ENCODE measurements at regions not wholly inside any gene's neighbourhood (a gene's known extent, or its start where the extent isn't known, plus 50 kb on each side); places are given as distances from the start of the nearest gene placed in this dataset.

DNA sequence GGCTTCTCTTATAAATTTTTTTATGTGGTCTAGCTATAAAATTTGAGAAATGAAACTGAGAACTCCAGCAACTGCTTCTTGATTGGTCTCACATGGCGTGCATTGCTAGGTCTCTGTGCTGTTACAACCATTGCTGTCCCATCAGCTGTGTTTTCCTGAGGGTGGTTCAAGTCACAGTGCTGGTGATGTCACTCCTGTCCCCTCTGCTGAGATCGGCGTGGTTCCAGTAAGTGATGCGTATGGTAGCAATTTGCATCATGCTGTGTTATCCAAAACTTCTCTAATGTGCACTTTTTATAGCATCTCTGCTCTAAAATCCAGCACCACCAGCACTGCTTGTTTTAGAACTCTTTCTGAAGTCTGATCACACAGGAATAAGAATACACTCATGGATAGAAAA is 112.6 kb upstream of the ZNF608 start (continued):
- TF ChIP-seq, protein P1, sequence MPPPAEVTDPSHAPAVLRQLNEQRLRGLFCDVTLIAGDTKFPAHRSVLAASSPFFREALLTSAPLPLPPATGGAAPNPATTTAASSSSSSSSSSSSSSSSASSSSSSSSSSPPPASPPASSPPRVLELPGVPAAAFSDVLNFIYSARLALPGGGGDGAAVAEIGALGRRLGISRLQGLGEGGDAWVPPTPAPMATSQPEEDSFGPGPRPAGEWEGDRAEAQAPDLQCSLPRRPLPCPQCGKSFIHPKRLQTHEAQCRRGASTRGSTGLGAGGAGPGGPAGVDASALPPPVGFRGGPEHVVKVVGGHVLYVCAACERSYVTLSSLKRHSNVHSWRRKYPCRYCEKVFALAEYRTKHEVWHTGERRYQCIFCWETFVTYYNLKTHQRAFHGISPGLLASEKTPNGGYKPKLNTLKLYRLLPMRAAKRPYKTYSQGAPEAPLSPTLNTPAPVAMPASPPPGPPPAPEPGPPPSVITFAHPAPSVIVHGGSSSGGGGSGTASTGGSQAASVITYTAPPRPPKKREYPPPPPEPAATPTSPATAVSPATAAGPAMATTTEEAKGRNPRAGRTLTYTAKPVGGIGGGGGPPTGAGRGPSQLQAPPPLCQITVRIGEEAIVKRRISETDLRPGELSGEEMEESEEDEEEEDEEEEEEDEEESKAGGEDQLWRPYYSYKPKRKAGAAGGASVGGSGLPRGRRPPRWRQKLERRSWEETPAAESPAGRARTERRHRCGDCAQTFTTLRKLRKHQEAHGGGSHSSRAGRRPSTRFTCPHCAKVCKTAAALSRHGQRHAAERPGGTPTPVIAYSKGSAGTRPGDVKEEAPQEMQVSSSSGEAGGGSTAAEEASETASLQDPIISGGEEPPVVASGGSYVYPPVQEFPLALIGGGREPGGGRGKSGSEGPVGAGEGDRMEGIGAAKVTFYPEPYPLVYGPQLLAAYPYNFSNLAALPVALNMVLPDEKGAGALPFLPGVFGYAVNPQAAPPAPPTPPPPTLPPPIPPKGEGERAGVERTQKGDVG (CRISPR knock-in tag; IDR thresholded peaks at IDR 0.05) = no peak

DNA sequence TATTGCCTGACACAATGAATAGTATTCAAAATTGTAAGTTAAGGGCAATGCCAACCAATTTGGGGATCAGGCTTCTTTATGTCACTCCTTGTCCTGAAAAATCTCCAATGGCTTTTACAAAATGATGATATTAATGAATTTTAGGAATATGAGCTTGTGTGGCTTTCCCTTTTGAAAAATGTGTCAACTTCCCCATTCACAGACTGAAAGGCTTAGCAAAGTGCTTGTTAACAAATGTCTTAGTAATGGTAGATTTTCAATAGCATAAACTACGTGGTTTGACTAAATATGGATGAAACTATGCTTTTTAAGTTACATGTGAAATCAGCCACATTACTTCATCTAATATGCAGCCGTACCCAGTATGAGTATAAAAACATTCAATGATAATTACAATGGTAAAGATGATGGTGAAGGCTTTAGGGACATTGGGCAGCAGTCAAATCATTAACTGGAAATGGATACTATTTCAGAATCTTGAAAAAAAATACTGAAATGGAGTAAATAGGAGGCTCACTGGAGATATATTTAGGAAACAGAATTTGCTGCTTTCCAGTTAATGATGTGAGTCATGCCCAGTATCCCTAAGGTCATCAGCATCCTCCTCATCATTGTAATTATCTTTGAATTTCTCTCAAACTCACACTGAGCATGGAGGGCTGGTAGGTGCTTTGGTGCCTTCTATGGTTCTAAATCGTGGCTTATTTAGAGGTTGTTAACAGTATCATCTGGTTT is 113.3 kb upstream of the ZNF608 start:
- H2AFZ ChIP-seq (ENCODE audit: control insufficient read depth, low read depth, low read length) = no peak overlapping the region

More for the DNA sequence above, 113.3 kb upstream of the ZNF608 start:
- no peak for FAIRE-seq
- intact Hi-C loops (cut with micrococcal nuclease; ENCODE audit: unreplicated experiment) = no loop called here
- Histone ChIP-seq H3K4me1 (ENCODE audit: control insufficient read depth, insufficient read depth, low read length) (no peaks in the 10 kb centered on the region; the same call in 1 of the 2 replicates), H3K9ac (ENCODE audit: control insufficient read depth, insufficient read depth, low read length) (no peak overlapping the region), H3K27me3 (replicated peaks in 1 of 2; ENCODE audit: control insufficient read depth in 2 of 2, insufficient read depth in 2 of 2, low read length in 1 of 2) (no peaks in the 10 kb centered on the region), H3K36me3 (ENCODE audit: control insufficient read depth in 2 of 2, insufficient read depth in 2 of 2, low read length in 1 of 2) (no peaks in the 10 kb centered on the region), H3K79me2 (ENCODE audit: control insufficient read depth, insufficient read depth, low read length) (no peaks in the 10 kb centered on the region), H4K20me1 (ENCODE audit: control insufficient read depth, insufficient read depth) (no peaks in the 10 kb centered on the region), H3K4me3 (no peak overlapping the region), H3K9me3 (replicated peaks; ENCODE audit: control insufficient read depth, insufficient read depth, low read length) (no peaks in the 10 kb centered on the region; the same call in 2 of the 3 replicates), H3K27ac (ENCODE audit: control insufficient read depth, insufficient read depth) (no peak overlapping the region), H3K4me2 (ENCODE audit: control insufficient read depth, insufficient read depth) (no peak overlapping the region)
- ChIA-PET POLR2A (interaction anchor here (0.6 kb wide), 1 partner anchor 155 kb away, joined by 3 read pairs; no protein-coding TSS in a partner anchor), SMC1A (ENCODE audit: uncharacterized antibody, unreplicated experiment) (interaction anchor here (1.0 to 1.8 kb wide), 3 partner anchors 10 to 61 kb away, joined by 3 to 5 read pairs (median 3); no protein-coding TSS in a partner anchor), CTCF (interaction anchor here (1.5 to 1.8 kb wide), 2 partner anchors 10 to 11 kb away, joined by 3 read pairs; no protein-coding TSS in a partner anchor), RAD21 (ENCODE audit: unreplicated experiment) (interaction anchor here (1.3 kb wide), 1 partner anchor 109 kb away, joined by 3 read pairs; no protein-coding TSS in a partner anchor)
- no peak for DNase-seq (ENCODE audit: low read depth, low spot score)
- ATAC-seq = no peak
- WGBS (ENCODE audit: insufficient coverage, insufficient replicate concordance, low lambda C conversion rate, missing lambda C conversion rate) = 37% methylated on average over 3 of the region's 3 CpGs
- TF ChIP-seq, protein P2, sequence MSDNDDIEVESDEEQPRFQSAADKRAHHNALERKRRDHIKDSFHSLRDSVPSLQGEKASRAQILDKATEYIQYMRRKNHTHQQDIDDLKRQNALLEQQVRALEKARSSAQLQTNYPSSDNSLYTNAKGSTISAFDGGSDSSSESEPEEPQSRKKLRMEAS (IDR thresholded peaks at IDR 0.05; ENCODE audit: low read depth, low read length) = no peak
- TF ChIP-seq ZNF207 (IDR thresholded peaks at IDR 0.05; ENCODE audit: borderline replicate concordance) = no peak
- TF ChIP-seq BMI1 (IDR thresholded peaks at IDR 0.05; ENCODE audit: borderline replicate concordance) = no peak
- TF ChIP-seq ZNF217 (IDR thresholded peaks at IDR 0.05) = no peak
- no peak for TF ChIP-seq CHD1 (IDR thresholded peaks at IDR 0.05; ENCODE audit: low read depth, low read length)
- TF ChIP-seq, protein P3, sequence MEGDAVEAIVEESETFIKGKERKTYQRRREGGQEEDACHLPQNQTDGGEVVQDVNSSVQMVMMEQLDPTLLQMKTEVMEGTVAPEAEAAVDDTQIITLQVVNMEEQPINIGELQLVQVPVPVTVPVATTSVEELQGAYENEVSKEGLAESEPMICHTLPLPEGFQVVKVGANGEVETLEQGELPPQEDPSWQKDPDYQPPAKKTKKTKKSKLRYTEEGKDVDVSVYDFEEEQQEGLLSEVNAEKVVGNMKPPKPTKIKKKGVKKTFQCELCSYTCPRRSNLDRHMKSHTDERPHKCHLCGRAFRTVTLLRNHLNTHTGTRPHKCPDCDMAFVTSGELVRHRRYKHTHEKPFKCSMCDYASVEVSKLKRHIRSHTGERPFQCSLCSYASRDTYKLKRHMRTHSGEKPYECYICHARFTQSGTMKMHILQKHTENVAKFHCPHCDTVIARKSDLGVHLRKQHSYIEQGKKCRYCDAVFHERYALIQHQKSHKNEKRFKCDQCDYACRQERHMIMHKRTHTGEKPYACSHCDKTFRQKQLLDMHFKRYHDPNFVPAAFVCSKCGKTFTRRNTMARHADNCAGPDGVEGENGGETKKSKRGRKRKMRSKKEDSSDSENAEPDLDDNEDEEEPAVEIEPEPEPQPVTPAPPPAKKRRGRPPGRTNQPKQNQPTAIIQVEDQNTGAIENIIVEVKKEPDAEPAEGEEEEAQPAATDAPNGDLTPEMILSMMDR (IDR thresholded peaks at IDR 0.05 in 2 of 3, conservative IDR thresholded peaks at IDR 0.05 in 1 of 3; ENCODE audit: control insufficient read depth in 2 of 3, extremely low read depth in 1 of 3, insufficient read depth in 1 of 3, low read depth in 3 of 3, low read length in 3 of 3) = no peak
- no peak for TF ChIP-seq LARP7 (IDR thresholded peaks at IDR 0.05)
- no TSS peak for BruUV-seq (replicated peaks)
- in situ Hi-C loops (cut with MboI) = no loop called here

Measured in GM12878 (cell line).